Activated CD4-positive, alpha-beta T cell treated with anti-CD3 and anti-CD28 coated beads, Interleukin-2, amount 10 ng/mL, durations not matched to agents 7 days and 5 days (primary cell): ENCODE measurements at regions not wholly inside any gene's neighbourhood (a gene's known extent, or its start where the extent isn't known, plus 50 kb on each side); places are given as distances from the start of the nearest gene placed in this dataset.
"Not testable (repeated sequence)": the region's sequence is repeated elsewhere in the genome, so short reads cannot be mapped to it uniquely, and the experiment has no call there.

Experiments
- CTCF ChIA-PET: fragments of 350-600 bp; sonication (Branson Sonifier 250); formaldehyde crosslinking; loops from one replicate; lab custom pipeline; 2021; ENCODE audit warnings: antibody characterized with exemption; lab: Charles Lee
- POLR2A ChIA-PET: fragments of 350-600 bp; sonication (Branson Sonifier 250); formaldehyde crosslinking; loops from one replicate; lab custom pipeline; 2021; ENCODE audit warnings: antibody characterized with exemption; lab: Charles Lee
- DNase-seq: peaks from one replicate; pipeline ENCODE4 v3.0.0-alpha.2; 2020
- H3K27ac Mint-ChIP-seq: one replicate; pipeline ENCODE4 v1.8.0; 2021; ENCODE audit warnings: mild to moderate bottlenecking, moderate library complexity, mixed read lengths
- H3K27me3 Mint-ChIP-seq: one replicate; pipeline ENCODE4 v1.8.0; 2021; ENCODE audit warnings: mixed read lengths
- H3K36me3 Mint-ChIP-seq: one replicate; pipeline ENCODE4 v1.8.0; 2021; ENCODE audit warnings: low read depth, mixed read lengths
- H3K4me1 Mint-ChIP-seq: one replicate; pipeline ENCODE4 v1.8.0; 2021; ENCODE audit warnings: mixed read lengths
- H3K4me3 Mint-ChIP-seq: one replicate; pipeline ENCODE4 v1.8.0; 2021; ENCODE audit warnings: mild to moderate bottlenecking, moderate library complexity, mixed read lengths
- H3K9me3 Mint-ChIP-seq: one replicate; pipeline ENCODE4 v1.8.0; 2021; ENCODE audit warnings: mixed read lengths

- no peak overlapping the region for H3K27ac Mint-ChIP-seq
- H3K4me1 Mint-ChIP-seq, result peaks cover 4% of the 10 kb centered on the region
- no peaks in the 10 kb centered on the region for H3K36me3 Mint-ChIP-seq
Observed at GRCh38 chr18:79587779-79588635, 91.6 kb upstream of the CTDP1 start.

DNA sequence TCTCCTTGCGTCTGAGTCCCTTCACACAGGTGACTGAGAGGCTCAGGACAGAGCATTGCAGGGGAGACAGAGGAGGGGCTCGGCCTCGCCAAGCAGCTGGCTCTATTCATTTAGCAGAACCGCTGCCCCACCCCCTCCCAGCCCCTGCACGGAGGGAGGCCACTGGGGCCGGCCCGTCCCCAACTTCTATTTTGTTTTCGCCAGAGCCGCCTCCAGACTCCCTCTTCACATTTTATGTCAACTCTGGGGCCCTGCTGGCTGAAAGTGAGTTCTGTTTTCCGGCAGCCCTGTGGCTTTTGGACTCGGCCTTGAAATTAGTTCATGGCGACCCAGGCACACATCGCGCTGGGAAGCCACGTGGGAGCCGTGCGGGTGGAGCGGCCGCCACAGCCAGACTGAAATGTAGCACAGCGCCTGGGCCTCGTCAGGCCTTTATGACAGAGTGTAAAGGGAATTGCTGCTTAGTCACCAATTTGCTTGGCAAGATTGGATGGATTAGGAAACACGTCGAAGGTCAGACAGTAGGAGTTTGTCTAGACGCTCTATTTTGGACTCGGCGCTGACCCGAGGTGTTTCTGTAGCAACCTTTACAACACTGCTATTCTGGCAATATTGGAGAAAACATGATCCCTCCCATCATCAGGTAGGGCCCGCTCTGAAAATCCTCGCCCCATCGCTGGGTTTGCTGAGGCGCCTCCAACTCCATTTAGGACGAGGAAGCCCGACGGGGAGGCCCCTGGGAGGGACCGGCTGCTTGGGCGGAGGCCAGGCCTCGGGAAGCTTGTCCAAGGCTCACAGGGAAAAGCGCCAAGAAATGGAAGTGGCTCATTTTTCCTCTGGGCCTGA is 90.7 kb upstream of the CTDP1 start:
- Mint-ChIP-seq H3K36me3 (no peaks in the 10 kb centered on the region), H3K9me3 (peaks cover 6% of the 10 kb centered on the region), H3K27ac (no peak overlapping the region), H3K27me3 (peaks cover 18% of the 10 kb centered on the region), H3K4me3 (no peak overlapping the region), H3K4me1 (peaks cover 4% of the 10 kb centered on the region)
- CTCF ChIA-PET, result no interaction called here
- DNase-seq, result no peak
- POLR2A ChIA-PET, result no interaction called here

More at GRCh38 chr18:79587779-79588635, 91.6 kb upstream of the CTDP1 start:
- POLR2A ChIA-PET, result no interaction called here
- Mint-ChIP-seq H3K27me3 (peaks cover 11% of the 10 kb centered on the region), H3K9me3 (peaks cover 9% of the 10 kb centered on the region), H3K4me3 (no peak overlapping the region)
- CTCF ChIA-PET, result no interaction called here
- DNase-seq, result no peak

- Mint-ChIP-seq H3K4me1 (no peaks in the 10 kb centered on the region), H3K27ac (no peak overlapping the region), H3K4me3 (no peak overlapping the region), H3K36me3 (no peaks in the 10 kb centered on the region), H3K27me3 (peaks cover 24% of the 10 kb centered on the region), H3K9me3 (peaks cover 6% of the 10 kb centered on the region)
- no peak for DNase-seq
- POLR2A ChIA-PET, result no interaction called here
- CTCF ChIA-PET, result no interaction called here
Observed at GRCh38 chr18:79589601-79590091, 90.0 kb upstream of the CTDP1 start.

DNA sequence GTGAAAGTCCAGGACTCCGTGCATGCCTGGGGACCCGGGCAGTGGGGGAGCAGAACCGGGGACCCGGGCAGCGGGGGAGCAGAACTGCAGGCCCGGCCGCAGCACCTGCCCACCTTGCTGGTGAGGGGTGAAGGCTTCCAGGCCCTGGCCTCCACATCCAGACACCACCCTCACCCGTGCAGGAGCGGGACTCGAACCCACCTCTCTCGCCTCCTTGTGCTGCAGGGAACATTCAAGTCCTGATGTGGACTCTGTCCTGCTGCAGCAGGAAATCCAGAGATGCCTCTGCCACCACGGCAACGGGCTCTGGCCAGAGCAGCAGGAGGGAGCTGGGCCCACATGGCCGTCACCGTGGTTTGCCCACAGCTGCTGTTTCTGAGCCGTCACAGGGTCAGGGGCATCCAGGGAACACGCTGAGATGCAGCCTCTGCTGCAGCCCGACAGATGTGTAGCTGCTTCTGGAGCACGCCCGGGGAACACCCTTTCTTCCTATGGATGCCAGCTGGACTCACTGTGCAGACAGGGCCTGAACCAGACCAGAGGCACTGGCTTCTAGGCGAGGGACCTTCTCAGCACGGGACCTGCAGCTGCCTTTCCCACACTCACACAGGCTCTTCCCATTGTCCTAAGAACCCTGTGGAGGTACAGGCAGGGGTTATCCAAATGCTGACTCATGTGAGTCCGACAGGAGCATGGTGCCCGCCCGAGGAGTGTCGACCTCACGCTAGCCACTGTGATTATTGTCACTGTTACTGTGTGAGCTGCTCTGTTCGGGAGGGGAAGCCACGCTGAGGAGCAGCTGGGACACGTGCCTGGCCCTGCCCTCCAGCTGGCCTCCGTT is 89.2 kb upstream of the CTDP1 start:
- ChIA-PET CTCF (interaction anchor here (0.9 to 1.3 kb wide), 2 partner anchors 12 to 42 kb away, joined by 3 read pairs; no protein-coding TSS in a partner anchor), POLR2A (no interaction called here)
- Mint-ChIP-seq H3K4me3 (no peak overlapping the region), H3K27ac (no peak overlapping the region), H3K9me3 (peaks cover 6% of the 10 kb centered on the region), H3K36me3 (no peaks in the 10 kb centered on the region), H3K27me3 (peaks cover 28% of the 10 kb centered on the region), H3K4me1 (no peaks in the 10 kb centered on the region)
- DNase-seq, result no peak

DNA sequence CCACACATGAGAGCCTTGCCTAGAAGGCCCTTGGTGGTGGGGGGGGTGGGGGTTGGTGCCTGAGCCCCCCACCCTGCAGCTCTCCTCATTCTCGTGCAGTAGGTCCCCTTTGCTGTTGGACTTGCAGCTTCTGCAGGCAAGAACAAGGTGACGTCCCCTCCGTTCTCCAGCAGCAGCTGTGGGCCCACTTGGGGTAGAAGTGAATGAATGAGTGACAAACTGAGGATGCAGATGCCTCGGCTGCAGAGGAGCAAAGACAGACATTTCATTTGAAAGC is 88.6 kb upstream of the CTDP1 start:
- H3K4me3 Mint-ChIP-seq, result no peak overlapping the region
- no peak for DNase-seq
- H3K4me1 Mint-ChIP-seq, result no peaks in the 10 kb centered on the region
- no peak overlapping the region for H3K27ac Mint-ChIP-seq
- no peaks in the 10 kb centered on the region for H3K36me3 Mint-ChIP-seq
- ChIA-PET POLR2A (no interaction called here), CTCF (interaction anchor here (0.9 to 1.3 kb wide), 2 partner anchors 11 to 42 kb away, joined by 3 read pairs; no protein-coding TSS in a partner anchor)
- peaks cover 6% of the 10 kb centered on the region for H3K9me3 Mint-ChIP-seq
- peaks cover 28% of the 10 kb centered on the region for H3K27me3 Mint-ChIP-seq

DNA sequence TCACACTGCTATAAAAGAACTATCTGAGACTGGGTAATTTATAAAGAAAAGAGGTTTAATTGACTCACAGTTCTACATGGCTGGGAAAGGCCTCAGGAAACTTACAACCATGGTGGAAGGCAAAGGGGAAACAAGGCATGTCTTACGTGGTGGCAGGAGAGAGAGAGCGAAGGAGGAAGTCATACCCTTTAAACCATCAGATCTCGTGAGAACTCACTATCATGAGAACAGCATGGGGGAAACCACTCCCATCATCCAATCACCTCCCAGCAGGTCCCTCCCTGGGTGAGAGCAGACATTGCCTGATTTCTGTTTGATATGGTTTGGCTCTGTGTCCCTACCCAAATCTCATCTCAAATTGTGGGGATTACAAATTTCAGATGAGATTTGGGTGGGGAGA is 86.9 kb upstream of the CTDP1 start:
- H3K4me1 Mint-ChIP-seq, DNase-seq, CTCF ChIA-PET, H3K36me3 Mint-ChIP-seq, H3K27ac Mint-ChIP-seq, H3K9me3 Mint-ChIP-seq, H3K4me3 Mint-ChIP-seq: not testable (repeated sequence)
- peaks cover 28% of the 10 kb centered on the region for H3K27me3 Mint-ChIP-seq
- POLR2A ChIA-PET, result interaction anchor here (0.5 kb wide), 1 partner anchor 69 kb away, joined by 3 read pairs; no protein-coding TSS in a partner anchor

DNA sequence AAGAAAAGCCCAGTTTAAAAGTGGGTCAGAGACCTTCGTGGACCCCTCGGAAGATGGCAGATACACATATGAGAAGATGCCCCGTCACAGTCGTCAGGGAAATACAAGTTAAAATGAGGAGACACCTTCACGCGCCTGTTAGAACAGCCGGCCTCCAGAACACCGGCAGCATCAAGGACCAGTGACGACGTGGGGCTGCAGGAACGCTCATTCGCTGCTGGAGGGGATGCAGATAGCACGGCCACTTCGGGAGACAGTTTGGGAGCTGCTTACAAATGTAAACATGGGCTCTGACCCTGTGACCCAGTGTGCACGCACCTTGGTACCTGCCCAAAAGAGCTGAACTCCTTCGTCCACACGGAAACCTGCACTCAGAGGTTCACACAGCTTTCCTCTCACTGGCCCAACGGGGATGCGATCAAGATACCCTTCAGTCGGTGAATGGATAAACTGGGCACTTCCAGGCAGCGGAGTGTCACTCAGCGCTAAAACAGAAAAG is 83.7 kb upstream of the CTDP1 start:
- Mint-ChIP-seq H3K36me3 (no peaks in the 10 kb centered on the region), H3K9me3 (peaks cover 6% of the 10 kb centered on the region), H3K4me3 (no peak overlapping the region), H3K4me1 (no peaks in the 10 kb centered on the region), H3K27me3 (peaks cover 28% of the 10 kb centered on the region), H3K27ac (no peak overlapping the region)
- ChIA-PET CTCF (no interaction called here), POLR2A (no interaction called here)
- no peak for DNase-seq

DNA sequence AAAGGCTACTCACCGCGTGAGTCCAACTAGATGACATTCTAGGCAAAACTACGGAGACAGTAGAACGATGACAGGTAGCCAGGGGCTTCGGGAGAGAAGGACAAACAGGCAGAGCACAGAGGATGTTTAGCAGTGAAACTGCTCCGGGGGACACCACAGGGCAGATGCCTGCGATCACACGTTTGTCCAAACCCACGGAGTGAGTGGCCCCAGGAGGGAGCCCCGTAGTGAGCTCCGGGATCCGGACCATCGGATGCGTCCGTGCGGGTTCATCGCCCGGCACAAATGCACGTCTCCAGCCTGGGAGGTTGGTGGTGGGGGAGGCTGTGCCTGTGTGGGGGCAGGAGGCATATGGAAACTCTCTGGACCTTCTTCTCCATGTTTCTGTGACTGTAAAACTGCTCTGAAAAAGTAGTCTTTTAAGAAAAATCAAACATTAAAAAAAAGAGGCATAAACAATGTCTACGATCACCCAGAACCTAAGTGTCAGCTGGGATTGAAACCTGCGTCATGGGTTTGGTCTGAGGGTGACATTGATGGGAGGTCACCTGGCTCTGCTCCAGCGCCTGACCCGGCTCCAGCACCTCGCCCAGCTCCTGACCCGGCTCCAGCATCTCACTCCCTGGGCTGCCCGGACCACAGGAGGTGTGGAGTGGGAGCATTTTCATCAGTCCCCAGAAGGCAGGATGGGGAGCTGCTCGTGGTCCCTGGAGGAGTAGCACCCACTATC is 83.0 kb upstream of the CTDP1 start:
- ChIA-PET POLR2A (no interaction called here), CTCF (no interaction called here)
- no peaks in the 10 kb centered on the region for H3K4me1 Mint-ChIP-seq
- no peaks in the 10 kb centered on the region for H3K36me3 Mint-ChIP-seq
- peaks cover 28% of the 10 kb centered on the region for H3K27me3 Mint-ChIP-seq
- DNase-seq, result no peak
- H3K4me3 Mint-ChIP-seq, result no peak overlapping the region
- no peak overlapping the region for H3K27ac Mint-ChIP-seq
- peaks cover 6% of the 10 kb centered on the region for H3K9me3 Mint-ChIP-seq

DNA sequence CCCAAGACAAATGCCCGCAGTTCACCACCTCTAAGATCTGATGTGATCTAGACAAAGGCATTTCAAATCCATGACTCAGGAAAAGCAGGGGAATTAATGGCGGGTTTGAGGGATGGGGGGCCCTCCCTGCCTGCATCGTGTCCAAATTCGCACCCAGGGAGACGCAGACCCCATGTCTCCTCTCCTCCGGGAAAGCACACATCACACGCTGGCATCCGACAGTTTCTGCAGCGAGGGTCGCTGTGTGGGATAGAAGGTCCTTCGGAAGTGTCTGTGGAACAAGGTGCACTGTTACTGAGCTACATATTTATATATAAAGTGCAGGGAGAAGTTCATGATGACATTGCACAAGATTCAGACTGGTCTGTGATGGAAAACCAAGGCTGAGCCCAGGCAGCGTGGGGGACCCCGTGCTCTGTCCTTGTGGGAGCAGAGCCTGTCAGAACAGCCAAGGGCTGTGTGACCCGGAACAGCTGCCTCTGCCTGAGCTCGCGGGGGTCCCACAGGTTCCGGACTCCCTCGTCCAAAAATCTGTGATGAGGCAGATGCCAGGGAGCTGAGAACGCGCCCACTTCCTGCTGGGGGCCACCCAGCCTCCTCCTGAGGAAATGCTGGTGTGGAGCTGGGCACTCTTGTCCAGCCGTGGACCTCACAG is 82.3 kb upstream of the CTDP1 start:
- Mint-ChIP-seq H3K4me1 (no peaks in the 10 kb centered on the region), H3K4me3 (no peak overlapping the region), H3K27me3 (peaks cover 23% of the 10 kb centered on the region), H3K27ac (no peak overlapping the region), H3K9me3 (peaks cover 2% of the 10 kb centered on the region), H3K36me3 (no peaks in the 10 kb centered on the region)
- DNase-seq, result no peak
- CTCF ChIA-PET, result interaction anchor here (1.0 kb wide), 1 partner anchor 176 kb away, joined by 3 read pairs; no protein-coding TSS in a partner anchor
- POLR2A ChIA-PET, result no interaction called here

DNA sequence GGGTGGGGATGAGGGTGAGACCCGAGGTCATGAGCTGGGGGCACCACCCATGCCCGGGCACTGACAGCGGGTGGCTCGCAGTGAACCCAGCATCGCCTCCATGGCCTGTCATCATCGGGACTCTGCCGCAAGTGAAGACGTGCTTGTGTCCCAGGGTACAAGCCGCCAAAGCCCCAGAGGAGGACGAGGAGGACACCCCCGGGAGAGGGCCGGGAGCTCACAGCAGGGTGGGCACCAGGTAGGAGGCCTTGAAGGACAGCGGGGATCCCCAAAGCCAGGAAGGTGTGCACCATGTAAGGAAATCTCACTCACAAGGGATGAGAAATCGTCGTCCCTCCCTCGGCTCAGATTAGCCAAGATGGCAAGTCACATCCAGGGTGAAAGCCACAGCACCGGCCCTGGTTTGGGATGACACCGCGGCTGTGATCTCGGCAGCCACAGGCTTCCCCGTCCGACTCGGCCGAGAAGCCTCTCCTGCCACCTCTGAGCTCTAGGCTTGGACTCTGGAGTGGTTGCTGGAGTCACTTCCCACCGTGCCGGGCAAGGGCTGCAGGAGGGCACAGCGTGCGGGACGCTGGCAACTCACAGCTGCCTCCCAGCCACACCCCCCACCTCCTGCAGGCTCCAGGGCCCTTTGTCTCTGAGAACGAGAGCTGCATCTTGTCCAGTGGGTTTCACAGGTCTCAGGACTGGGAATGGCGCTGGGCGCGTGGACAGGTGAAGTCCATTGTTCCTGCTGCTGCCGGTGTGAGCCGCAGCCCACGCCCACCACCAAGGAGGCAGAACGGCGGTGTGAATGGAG is 81.6 kb upstream of the CTDP1 start:
- CTCF ChIA-PET, result interaction anchor here (0.8 to 1.0 kb wide), 2 partner anchors 15 to 175 kb away, joined by 3 read pairs; no protein-coding TSS in a partner anchor
- H3K36me3 Mint-ChIP-seq, result no peaks in the 10 kb centered on the region
- no peak overlapping the region for H3K4me3 Mint-ChIP-seq
- DNase-seq, result no peak
- no peaks in the 10 kb centered on the region for H3K4me1 Mint-ChIP-seq
- H3K27ac Mint-ChIP-seq, result no peak overlapping the region
- no peaks in the 10 kb centered on the region for H3K9me3 Mint-ChIP-seq
- POLR2A ChIA-PET, result no interaction called here
- peaks cover 17% of the 10 kb centered on the region for H3K27me3 Mint-ChIP-seq

DNA sequence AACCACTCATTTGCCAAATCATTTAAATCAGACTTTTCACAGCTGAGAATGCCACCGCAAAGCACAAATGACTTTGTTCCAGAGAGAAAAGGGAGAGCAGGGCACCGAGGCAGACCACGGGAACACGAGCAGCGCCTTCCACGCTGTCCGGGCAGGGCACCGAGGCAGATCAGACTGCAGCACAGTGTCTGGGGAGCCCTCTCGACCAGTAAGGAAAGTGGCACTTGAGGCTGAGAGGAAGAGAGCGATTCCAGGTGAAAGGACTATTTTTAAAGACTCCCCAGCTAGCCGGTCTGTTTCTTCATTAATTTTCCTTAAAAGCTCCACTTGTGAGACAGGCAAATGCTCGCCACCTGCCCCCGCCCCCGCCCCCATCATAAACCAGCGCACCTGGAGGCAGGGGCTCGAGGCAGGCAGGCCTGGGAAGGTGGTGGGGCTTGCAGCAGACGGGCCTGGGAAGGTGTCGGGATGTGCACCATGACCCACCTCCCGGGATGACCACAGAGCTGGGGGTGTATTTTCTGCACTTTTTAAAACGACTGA is 80.9 kb upstream of the CTDP1 start:
- Mint-ChIP-seq H3K27ac (no peak overlapping the region), H3K27me3 (peaks cover 10% of the 10 kb centered on the region), H3K4me1 (no peaks in the 10 kb centered on the region), H3K4me3 (no peak overlapping the region), H3K9me3 (no peaks in the 10 kb centered on the region), H3K36me3 (no peaks in the 10 kb centered on the region)
- POLR2A ChIA-PET, result no interaction called here
- DNase-seq, result no peak
- CTCF ChIA-PET, result interaction anchor here (0.8 kb wide), 1 partner anchor 14 kb away, joined by 3 read pairs; no protein-coding TSS in a partner anchor
